GM19455 (cell line): ENCODE measurements at regions not wholly inside any gene's neighbourhood (a gene's known extent, or its start where the extent isn't known, plus 50 kb on each side); places are given as distances from the start of the nearest gene placed in this dataset.

ENCODE experiments used
- ATAC-seq: cut with Tn5 transposase; IDR thresholded peaks from one replicate; pipeline ENCODE4 v1.9.1; 2021; ENCODE audit not compliant: unreplicated experiment

DNA sequence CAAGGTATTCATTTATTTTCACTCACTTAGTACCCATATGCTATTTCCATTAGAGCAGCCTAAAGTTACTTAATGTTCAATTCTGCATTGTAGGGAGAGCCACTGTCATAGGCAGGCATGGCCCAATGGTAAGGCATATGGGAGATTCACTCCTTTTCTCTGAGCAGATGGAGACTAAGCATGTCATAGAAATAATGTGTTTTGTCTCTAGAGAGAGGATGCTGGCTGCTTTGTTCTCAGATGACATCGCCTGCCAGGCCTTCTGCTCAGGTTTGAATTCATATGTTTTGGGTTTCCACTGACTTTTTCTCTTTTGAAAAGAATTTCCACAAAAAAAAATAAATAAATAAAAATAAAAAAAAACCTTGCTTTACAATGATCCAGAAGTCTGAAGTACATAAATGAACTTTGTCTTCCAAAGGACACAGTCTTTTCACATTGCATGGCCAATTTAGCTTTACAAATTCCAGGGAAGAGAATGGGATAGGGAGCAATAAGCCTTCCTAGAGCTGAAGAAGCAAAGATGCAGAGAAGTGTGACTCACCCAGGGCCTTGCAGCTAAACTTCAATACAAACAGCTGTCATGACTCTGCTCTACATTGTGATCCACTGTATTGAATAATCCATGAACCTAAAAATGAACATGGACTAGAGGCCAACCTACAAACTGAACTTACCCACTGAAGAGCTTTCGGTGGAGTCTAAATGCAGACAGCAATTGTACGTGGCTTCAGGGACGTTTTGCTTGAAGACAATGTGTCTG, 422.5 kb downstream of the CMPK2 start:
- no peak for ATAC-seq

DNA sequence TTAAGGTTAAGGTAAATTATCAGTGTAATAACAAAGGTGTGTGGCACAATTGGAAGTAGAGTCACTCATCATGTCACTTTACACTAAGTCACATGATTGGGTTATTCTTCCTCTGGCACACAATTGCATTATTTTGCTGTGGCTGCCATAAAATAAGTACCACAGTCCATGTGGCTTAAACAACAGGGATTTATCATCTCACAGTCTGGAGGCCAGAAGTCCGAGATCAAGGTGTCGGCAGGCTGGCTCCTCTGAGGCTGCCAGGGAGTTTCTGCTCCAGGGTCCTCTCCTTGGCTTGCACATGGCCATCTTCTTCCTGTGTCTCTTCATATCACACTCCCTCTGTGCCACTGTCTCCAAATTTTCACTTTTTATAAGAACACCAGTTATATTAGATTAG, 421.2 kb downstream of the CMPK2 start:
- no peak for ATAC-seq

DNA sequence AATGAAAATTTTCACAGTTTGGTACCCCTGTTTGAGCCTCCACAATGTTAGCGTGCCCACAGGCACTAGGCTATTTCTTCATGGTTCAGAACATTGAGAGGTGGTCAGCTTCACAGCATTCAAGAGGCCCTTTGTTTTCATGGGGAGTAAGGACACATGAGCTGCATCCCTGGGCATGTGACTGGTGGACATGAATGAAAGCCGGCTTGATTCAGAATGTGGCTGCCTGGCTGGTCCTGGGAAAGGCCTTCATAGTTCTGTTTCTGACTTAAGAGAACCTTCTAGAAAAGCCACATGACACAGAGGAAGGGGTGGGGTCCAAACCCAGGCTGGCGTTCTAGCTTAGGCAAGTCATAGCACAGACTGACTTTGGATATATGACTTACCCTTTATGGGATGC, 420.6 kb downstream of the CMPK2 start:
- ATAC-seq = no peak

DNA sequence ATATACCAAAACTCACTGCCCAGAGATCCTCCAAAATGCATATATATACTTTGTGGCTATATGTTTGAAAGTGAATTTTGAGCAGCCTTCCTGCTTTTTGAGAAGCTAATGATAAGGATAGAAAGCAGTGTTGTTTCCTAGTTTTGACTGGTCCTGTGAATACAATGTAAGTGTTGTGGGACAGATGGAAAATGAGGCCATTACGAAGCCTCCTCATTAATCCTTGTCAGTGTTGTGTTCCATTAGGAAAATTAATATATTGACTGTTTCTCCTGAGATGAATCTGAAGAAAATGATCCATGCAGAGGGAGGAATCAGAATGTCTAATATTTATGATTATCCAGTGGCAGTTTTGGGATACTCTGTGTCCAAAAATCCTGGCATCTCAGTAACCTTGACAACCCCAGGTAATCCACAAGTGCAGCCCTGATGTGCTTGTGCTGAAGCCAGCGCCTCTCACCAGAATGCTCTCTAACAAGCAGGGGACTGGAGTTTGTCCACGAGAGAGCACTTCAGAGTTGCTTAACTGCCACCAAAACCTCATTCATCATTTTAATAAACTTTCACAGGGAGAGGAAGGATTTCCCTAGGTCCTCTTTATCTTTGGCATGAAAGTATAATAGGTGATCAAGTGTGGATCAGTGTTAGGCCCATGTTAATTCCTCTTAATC, 418.6 kb downstream of the CMPK2 start:
- no peak for ATAC-seq

DNA sequence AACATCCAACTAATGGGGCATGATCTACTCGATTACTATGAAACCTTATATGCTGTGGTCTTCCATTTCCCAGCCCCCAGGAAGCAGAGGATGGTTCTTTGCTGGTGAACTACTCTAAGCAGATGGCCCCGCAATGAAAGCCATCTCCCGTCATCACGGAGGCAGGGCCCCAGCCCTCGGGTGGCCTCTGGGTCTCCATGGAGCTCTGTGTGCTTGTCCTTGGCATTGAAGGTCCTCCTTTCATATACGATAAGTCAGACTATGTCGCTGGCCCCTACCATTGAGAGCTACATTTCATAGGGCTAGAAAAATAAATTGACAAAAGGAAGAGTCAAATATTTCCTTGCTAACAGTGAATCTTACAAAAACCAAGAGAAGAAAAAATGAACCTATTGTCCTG, 416.8 kb downstream of the CMPK2 start:
- ATAC-seq = no peak

DNA sequence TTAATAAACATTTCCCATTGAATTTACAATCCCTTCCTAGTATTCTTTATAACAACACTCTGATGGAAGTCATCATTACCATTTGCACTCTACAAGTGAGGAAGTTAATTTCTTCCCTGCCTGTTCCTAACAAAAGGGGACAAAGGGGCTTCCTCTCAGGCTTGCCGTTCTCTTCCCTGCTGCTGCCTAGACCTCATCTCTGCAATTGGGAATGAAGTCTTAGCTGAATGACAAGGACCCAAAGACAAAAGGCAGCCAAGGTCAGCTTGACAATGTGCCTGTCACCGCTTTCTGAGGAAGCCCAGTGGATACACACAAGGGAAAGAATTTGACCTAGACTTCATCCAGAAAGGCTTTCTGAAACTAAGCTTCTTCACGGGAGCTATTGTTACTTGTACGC, 416.4 kb downstream of the CMPK2 start:
- ATAC-seq = no peak

DNA sequence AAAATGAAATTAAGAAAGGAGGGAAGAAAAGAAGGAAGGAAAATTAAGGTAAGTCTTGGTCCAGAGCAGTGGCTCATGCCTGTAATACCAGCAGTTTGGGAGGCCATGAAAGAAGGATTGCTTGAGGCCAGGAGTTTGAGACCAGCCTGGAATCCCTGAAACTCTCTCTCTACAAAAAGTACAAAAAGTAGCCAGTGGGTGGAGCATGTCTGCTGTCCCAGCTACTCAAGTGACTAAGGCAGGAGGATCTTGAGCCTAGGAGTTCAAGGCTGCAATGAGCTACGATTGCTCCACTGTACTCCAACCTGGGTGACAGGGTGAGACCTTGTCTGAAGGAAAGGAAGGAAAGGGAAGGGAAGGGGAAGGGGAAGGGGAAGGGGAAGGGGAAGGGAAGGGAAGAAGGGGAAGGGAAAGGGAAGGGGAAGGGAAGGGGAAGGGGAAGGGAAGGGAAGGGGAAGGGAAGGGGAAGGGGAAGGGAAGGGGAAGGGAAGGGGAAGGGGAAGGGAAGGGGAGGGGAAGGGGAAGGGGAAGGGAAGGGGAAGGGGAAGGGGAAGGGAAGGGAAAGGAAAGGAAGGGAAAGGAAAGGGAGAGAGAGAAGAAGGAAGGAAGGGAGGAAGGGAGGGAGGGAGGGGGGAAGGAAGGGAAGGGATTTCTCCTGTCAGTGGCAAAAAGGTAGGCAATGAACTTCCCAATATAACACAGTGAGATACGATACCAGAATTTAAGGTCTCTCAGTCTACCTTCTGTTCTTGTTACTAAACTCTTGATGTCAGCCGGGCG, 412.8 kb downstream of the CMPK2 start:
- ATAC-seq = no peak

DNA sequence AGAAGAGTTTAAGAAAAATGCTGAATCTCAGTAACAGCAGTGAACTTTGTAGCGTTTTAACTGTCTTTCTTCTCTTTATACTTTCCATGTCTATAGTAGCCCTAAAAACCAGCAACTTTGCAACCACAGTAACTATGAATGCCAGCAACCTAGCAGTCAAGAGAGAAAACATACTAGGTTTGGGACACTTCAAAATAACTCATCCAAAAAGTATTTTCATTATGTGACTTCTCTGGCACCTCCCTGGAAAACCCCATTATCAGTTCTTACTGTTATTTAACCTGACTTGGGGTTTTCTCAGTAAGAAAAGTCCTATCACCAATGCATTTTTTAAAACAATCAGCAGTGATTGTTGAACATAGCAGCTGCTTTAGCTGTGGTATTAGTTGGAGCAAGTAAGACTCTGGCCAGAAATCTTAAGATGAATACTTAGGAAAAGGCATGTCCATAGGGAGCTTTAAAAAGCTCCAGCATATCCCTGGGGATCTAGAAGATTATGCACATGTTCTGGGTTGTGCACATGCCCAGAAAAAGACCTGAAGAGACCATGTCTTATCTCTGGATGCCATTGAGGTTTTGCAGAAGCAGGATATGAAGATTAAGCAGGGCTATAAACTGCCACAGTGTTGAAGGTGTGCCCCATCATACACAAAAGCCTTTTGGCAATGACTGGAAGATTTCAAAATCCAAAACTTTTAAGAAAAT, 411.3 kb downstream of the CMPK2 start:
- ATAC-seq = no peak

DNA sequence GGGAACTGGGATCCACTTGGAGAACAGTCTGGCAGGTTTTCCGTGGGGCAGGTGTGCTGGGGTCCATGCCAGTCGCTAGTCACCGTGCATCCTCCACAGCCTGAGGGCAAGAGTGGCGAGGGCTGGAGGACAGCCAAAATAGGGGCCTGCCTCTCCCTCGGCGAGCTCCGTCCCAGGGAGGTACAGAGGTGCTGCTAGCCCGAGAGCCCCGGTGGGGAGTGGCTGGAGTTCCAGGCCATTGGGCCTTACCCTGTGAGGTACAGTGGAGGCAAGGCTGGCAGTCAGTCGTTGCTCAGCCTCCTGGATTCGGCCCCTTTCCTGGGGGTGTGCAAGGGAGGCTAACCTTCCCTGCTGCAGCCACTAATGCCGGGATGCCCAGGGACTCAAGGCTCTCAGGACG, 406.6 kb downstream of the CMPK2 start:
- ATAC-seq = no peak

DNA sequence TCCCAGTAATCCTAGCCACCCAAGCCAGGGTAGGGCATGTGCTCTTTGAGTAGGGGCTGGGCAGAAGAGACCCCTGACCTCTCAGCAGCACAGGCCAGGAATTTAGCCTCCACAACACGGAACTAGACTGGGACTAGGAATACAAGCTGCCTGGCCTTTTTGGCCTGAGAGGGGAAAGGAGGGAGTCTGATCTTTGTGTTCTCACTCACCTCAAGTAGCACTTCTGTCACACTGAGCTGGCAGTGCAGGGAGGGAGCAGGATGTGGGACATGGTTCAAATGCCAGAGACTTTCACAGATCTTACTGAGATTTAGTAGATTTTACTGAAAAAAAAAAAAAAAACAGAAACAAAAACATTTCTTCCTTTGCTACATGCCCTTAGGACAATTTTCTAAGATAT, 395.2 kb downstream of the CMPK2 start:
- ATAC-seq = no peak

DNA sequence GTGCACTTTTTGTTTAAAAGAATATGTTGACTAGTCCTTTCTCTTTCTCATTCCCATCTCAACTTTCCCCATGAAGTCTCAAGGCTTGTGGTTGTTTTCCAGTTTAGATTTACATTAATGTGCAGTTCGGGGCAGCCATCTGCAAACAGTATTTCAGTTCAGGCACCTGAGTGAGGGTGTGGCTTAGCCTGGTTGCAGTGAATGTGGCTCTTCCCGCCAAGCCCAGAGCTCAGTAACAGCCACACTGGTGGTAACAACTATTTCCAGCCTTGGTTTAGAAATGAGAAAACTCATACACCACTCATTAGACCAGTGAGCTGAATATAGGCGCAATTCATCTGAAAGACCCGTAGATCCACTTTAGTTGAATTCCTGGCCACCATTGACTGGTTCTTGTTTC, 394.3 kb downstream of the CMPK2 start:
- ATAC-seq = no peak

DNA sequence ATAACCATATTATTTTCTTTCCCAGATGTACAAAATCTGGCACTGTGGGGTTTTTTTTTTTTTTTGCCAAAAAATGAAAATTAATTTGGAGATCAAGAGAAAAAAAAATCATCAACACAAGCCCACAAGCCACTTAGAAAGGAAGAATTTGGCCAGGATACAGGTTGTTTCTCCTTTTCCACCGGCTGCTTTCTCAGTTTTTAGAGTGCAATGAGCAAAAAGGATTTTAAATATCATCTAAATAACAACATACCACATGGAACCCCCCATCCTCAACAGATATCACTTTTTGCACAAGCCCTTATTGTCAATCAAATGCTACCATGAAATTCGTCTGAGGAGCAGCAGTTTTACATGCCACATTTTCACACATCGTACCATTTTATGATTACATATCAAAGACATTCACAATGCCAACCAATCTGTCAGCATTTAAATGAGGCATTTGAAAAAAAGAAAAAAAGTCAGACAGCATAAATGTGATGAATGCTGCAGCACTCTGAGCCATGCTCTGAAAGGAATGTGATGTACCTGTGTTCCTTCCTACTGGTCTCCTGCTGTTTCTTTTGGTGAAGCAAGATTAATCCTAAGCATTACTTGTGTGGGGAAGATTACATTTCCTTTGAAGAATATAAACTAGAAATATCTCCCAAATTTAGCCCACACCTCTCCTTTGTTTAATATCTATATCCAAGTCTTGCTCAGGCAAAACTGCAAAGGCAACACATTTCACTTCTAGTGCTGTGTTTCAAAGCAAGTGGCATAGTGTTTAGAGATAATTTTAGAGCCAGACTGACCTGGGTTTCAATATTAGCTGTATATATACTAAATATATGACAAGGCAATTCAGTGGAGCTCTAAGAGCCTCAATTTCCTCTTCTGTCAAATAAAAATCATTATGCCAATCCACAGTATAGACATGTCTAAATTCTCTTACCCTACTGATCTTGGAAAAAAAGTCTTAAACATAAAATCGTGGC, 391.3 kb downstream of the CMPK2 start:
- ATAC-seq = no peak

DNA sequence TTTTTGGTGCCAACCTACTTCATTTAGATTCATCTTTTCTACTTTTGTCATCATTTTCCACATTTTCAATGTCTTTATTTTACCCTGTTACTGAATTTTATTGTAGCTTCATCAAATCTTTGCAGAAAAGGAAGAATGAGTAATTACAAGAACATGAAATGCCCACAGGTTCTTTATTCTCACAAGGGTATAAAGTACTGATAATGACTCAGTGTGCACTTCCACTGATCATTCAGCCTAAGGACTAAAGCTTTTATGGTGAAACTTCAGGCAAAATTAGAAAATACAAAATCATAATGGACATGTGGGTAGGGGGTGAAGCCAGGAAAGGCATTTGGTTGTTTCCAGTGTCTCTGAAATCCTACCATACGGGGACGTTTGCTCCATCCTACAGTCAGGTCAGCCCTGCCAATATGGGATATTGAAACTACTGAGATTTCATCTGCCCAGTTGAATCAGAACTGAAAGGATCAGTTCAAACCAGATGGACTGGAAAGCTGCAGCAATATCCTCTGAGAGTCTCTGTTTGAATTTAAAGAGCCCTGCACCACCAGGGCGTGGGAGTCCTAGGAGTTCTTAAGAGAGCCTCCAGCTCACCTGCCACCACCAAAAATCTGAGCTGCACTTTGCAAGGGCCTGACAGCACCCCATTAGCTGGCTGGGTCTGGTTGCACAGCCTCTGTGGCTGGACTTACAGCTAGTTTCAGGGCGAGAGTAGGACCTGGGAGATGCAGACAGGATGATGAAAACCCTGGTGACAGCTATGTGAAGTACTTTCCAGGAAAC, 390.4 kb downstream of the CMPK2 start:
- ATAC-seq = peak; percentile 71

DNA sequence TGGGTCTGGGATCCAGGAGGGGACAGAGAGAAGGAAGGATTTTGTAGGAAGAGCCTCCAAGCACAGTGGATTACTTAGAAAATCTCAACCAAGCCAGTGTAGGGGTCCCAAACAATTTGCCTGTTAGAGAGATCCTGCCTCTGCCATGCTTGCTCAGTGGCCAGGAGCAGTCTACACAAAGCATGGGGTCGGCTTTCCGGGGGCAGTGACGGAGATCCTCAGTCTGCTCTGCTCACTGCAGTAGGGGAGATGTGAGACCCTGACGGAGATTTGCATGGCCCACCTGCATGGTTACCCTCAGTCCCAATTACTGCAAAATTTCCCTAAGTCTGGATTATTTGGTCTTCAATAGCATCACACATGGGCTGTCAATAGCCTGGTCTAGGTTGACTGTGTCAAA, 385.2 kb downstream of the CMPK2 start:
- ATAC-seq = no peak

DNA sequence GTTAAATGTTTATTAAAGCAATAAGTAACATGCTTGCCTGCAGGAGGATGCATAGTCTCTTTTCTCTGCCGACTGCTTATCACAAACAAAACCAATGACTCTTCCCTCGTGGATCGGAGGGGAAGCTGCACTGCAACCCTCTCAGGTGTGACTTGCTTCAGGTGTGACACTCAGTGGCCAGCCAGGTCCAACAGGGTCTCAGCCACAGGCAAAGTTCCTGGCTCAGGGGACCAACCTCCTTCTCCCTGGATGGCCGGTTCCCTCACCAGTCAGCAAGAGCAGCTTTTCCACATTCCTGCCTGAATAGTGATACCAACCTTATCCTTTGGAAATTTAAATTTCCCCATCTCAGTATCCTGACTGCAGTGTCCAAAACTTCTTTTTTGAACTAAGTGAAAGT, 383.5 kb downstream of the CMPK2 start:
- no peak for ATAC-seq

DNA sequence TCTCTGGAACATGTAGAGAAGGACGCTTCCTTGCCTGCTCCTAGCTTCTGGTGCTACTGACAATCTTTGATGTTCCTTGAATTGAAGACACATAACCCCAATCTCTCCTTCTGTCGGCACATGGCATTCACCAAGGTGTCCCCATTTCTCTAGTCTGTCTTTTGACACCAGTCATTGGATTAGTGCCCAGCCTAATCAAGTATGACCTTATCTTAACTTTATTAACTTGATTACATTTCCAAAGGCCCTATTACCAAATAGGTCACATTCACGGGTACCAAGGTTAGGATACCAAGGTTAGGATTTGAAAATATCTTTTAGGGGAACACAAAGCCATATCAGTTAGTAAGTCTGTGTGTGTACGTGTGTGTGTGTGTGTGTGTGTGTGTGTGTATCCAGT, 377.9 kb downstream of the CMPK2 start:
- no peak for ATAC-seq

DNA sequence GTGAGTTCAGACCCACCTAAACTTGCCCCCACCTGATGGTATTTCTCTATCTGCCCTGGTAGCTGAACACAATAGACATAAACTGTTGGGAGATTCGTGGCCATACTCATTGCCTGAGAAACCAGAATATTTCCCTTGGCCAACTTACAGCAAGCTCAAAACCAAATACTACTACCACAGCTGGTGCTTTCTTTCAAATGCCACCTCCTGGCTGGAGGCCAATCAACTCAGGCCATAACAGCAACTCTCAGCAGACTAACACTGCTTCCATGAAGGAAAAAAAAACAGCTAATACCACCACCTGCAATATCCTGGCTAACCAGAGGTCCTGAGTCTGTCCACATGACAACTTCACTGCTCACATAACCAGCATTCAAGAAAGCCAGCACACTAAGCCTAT, 373.1 kb downstream of the CMPK2 start:
- no peak for ATAC-seq

DNA sequence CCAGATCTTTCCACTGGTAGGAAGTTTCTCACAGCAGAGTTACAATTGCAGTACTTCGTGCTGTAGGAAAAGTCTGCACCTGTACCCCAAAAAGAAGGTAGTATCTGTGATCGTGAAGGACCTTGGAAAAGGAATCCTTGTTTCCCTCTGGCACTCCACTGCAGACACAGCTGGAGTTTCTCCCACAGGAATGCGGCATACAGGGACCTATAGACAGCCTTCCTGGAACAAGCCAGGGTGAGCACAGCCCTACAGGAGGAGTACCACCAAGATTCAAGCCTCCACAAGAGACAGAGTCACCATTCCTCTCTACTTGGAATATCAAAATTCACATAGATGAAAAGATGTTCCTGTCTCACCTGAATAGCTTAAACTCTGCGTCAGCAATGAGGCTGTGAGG, 372.4 kb downstream of the CMPK2 start:
- ATAC-seq = no peak

DNA sequence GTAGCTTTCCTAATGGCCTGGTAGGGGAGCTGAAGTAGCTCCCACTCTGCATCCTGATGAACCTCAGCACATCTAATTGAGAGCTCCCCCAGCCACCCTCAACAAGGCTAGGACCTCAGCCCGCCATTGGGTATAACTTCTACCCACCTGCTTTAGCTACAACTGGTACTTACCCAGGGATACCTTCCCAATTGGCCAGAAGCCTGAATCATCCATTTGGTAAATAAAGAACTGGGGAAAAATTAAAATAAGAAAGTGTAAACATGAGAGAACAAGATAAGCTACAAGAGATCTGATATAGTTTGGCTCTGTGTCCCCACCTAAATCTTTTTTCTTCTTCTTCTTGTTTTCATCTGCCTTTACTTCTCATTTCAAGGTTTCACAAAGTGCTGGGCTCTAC, 372.0 kb downstream of the CMPK2 start:
- no peak for ATAC-seq

DNA sequence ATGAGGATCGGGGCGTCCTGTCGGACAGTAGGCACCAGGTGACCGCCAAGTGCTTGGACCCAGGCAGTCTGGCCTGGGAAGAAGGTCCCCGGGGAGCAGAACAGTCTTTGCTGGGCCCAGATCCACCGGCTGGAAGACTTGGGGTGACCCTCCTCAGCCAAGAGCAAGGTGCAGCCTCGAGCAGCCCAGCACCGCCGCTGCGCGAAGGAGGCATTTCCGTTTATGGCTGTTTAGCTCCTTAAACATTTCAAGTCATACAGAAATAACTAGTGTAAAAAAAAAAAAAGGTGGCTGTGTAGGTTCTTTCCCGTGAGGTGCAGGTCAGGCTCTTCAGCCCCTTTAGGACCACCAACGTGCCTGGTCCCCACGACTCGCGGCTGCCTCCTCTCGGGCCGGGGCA, 370.2 kb downstream of the CMPK2 start:
- ATAC-seq = no peak
